Lower leg skin (tissue), 3 donors: ENCODE measurements at regions not wholly inside any gene's neighbourhood (a gene's known extent, or its start where the extent isn't known, plus 50 kb on each side); places are given as distances from the start of the nearest gene placed in this dataset.

ENCODE experiments used
- POLR2A ChIP-seq, 2 donors: fragments of 450-650 bp; IDR thresholded peaks; one replicate each; pipeline ENCODE4 v1.6.1; 2016 to 2017; ENCODE audit warnings: antibody characterized with exemption in 2 of 2, mild to moderate bottlenecking in 1 of 2, moderate library complexity in 1 of 2
- TF ChIP-seq, protein P1 (sequence below), 3 donors: fragments of 450-650 bp; IDR thresholded peaks; one replicate each; pipeline ENCODE4 v1.5.1; 2016; ENCODE audit warnings: antibody characterized with exemption in 3 of 3, mild to moderate bottlenecking in 3 of 3, moderate library complexity in 2 of 3

DNA sequence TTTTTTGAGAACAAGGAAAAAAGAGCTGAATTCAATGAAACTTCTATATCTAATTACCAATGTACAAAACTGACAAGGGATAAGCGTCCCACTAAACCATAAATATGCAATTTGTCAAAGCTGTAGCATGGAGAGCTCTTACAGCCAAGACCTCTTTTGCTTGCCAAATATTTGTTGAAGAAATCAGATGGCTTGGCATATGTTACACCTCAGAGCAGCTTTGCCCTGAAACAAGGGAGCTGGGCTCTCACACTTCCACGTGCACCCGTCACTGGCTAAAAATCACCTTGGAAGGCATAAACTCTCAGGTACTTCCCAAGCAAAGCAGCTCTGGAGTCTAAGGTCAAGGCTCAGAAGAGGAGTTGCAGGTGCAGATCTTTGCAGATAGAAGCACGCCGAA, 324.7 kb upstream of the SLCO3A1 start:
- TF ChIP-seq, protein P1, sequence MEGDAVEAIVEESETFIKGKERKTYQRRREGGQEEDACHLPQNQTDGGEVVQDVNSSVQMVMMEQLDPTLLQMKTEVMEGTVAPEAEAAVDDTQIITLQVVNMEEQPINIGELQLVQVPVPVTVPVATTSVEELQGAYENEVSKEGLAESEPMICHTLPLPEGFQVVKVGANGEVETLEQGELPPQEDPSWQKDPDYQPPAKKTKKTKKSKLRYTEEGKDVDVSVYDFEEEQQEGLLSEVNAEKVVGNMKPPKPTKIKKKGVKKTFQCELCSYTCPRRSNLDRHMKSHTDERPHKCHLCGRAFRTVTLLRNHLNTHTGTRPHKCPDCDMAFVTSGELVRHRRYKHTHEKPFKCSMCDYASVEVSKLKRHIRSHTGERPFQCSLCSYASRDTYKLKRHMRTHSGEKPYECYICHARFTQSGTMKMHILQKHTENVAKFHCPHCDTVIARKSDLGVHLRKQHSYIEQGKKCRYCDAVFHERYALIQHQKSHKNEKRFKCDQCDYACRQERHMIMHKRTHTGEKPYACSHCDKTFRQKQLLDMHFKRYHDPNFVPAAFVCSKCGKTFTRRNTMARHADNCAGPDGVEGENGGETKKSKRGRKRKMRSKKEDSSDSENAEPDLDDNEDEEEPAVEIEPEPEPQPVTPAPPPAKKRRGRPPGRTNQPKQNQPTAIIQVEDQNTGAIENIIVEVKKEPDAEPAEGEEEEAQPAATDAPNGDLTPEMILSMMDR (IDR thresholded peaks at IDR 0.05) = no peak
- no peak for TF ChIP-seq POLR2A (IDR thresholded peaks at IDR 0.05)
